H1 (cell line): ENCODE measurements at regions not wholly inside any gene's neighbourhood (a gene's known extent, or its start where the extent isn't known, plus 50 kb on each side); places are given as distances from the start of the nearest gene placed in this dataset.

Source experiments
- CTCF ChIA-PET: fragments of 300-600 bp; sonication (Branson Sonifier 250); formaldehyde crosslinking; loops from one replicate; lab custom pipeline; 2021; ENCODE audit not compliant: partially characterized antibody; lab: Charles Lee
- POLR2A ChIA-PET: fragments of 300-600 bp; sonication (Branson Sonifier 250); formaldehyde crosslinking; loops from one replicate; lab custom pipeline; 2021; ENCODE audit warnings: inconsistent platforms; ENCODE audit not compliant: partially characterized antibody; lab: Charles Lee
- DNase-seq, 2 experiments: peaks; one replicate each; pipeline versions ENCODE4 v3.0.0 to v3.0.0-alpha.2; 2010 to 2022; ENCODE audit warnings: low spot score in 2 of 2, low read depth in 1 of 2, mixed read lengths in 1 of 2
- FAIRE-seq: peaks from 2 replicates; lab custom pipeline; 2011; peaks lifted over from hg19 to GRCh38; lab: Jason Lieb, UNC
- H2AFZ ChIP-seq: 2 replicates; pipeline ENCODE4 v1.8.1; 2012; ENCODE audit warnings: low read length, inconsistent platforms
- H2AK5ac ChIP-seq: 2 replicates; pipeline ENCODE4 v1.6.1; 2013; ENCODE audit warnings: low read depth, low read length
- H2BK120ac ChIP-seq: replicated peaks from 2 replicates; pipeline ENCODE3; 2013; ENCODE audit warnings: low read depth, low read length, inconsistent platforms
- H2BK12ac ChIP-seq: 2 replicates; pipeline ENCODE4 v1.6.1; 2013; ENCODE audit warnings: low read depth, low read length
- H2BK15ac ChIP-seq: 2 replicates; pipeline ENCODE4 v1.6.1; 2013; ENCODE audit warnings: low read length
- H2BK20ac ChIP-seq: 2 replicates; pipeline ENCODE4 v1.6.1; 2013; ENCODE audit warnings: low read length
- H2BK5ac ChIP-seq: 2 replicates; pipeline ENCODE4 v1.6.1; 2013; ENCODE audit warnings: low read depth, low read length
- H3K14ac ChIP-seq: 2 replicates; pipeline ENCODE4 v1.6.1; 2013; ENCODE audit warnings: inconsistent platforms; ENCODE audit not compliant: insufficient read length
- H3K18ac ChIP-seq: 2 replicates; pipeline ENCODE4 v1.6.1; 2013; ENCODE audit warnings: low read length; ENCODE audit errors: extremely low read depth
- H3K23ac ChIP-seq: 2 replicates; pipeline ENCODE4 v1.6.1; 2013; ENCODE audit warnings: inconsistent platforms; ENCODE audit not compliant: insufficient read length
- H3K23me2 ChIP-seq: 2 replicates; pipeline ENCODE4 v1.6.1; 2013; ENCODE audit warnings: low read depth, low read length
- H3K27ac ChIP-seq: 2 replicates; pipeline ENCODE4 v1.6.1; 2011; ENCODE audit warnings: low read depth, low read length, inconsistent platforms
- H3K27me3 ChIP-seq, 4 experiments: replicated peaks in 1 of 4; 1 replicate in 1 of 4; 2 replicates in 3 of 4; pipeline versions ENCODE4 v1.6.1 to v1.8.1; 2011 to 2013; ENCODE audit warnings: low read length in 3 of 4, mild to moderate bottlenecking in 3 of 4, inconsistent platforms in 2 of 4, mixed read lengths in 2 of 4, moderate library complexity in 1 of 4; ENCODE audit not compliant: control insufficient read depth in 3 of 4, insufficient read depth in 3 of 4; ENCODE audit errors: extremely low read depth in 1 of 4
- H3K36me3 ChIP-seq, 4 experiments: 2 replicates each; pipeline versions ENCODE4 v1.6.1 to v1.8.1; 2011 to 2013; ENCODE audit warnings: mild to moderate bottlenecking in 4 of 4, low read length in 3 of 4, moderate library complexity in 2 of 4, control low read depth in 1 of 4, inconsistent platforms in 1 of 4; ENCODE audit not compliant: insufficient read depth in 4 of 4, control insufficient read depth in 2 of 4
- H3K4ac ChIP-seq: replicated peaks from 2 replicates; pipeline ENCODE3; 2013; ENCODE audit warnings: low read length, low read depth, mixed read lengths, inconsistent platforms; ENCODE audit not compliant: insufficient read length
- H3K4me1 ChIP-seq, 4 experiments: replicated peaks in 1 of 4; 1 replicate in 1 of 4; 2 replicates in 3 of 4; pipeline versions ENCODE4 v1.6.1 to v1.8.1; 2011 to 2013; ENCODE audit warnings: low read length in 3 of 4, inconsistent platforms in 2 of 4, mixed read lengths in 1 of 4; ENCODE audit not compliant: insufficient read depth in 4 of 4, control insufficient read depth in 3 of 4
- H3K4me2 ChIP-seq, 2 experiments: 2 replicates each; pipeline versions ENCODE4 v1.6.1 to v1.8.1; 2011 to 2013; ENCODE audit warnings: low read depth in 2 of 2, low read length in 2 of 2, control low read depth in 1 of 2, inconsistent platforms in 1 of 2, mild to moderate bottlenecking in 1 of 2; ENCODE audit not compliant: insufficient read depth in 1 of 2
- H3K4me3 ChIP-seq, 4 experiments: fragments of 200-600, 300-600 bp in 1 of 4; sonication (generic), shearing (Covaris generic), sonication (Bioruptor Twin) in 1 of 4; 2 replicates each; pipeline versions ENCODE4 v1.5.1 to v1.8.1; 2011 to 2016; ENCODE audit warnings: low read length in 4 of 4, low read depth in 3 of 4, control low read depth in 2 of 4, inconsistent platforms in 2 of 4, mild to moderate bottlenecking in 2 of 4, mixed read lengths in 1 of 4, moderate library complexity in 1 of 4; ENCODE audit not compliant: insufficient read depth in 2 of 4; ENCODE audit errors: extremely low read depth in 1 of 4
- H3K56ac ChIP-seq: replicated peaks from 2 replicates; pipeline ENCODE3; 2013; ENCODE audit warnings: low read depth, mild to moderate bottlenecking, mixed read lengths, low read length, inconsistent platforms; ENCODE audit not compliant: insufficient read length
- H3K79me1 ChIP-seq: 2 replicates; pipeline ENCODE4 v1.6.1; 2013; ENCODE audit warnings: low read depth, low read length, control low read depth
- H3K79me2 ChIP-seq, 2 experiments: 2 replicates each; pipeline versions ENCODE4 v1.6.1 to v1.8.1; 2012 to 2013; ENCODE audit warnings: low read length in 2 of 2, mild to moderate bottlenecking in 2 of 2, inconsistent platforms in 1 of 2; ENCODE audit not compliant: insufficient read depth in 2 of 2, control insufficient read depth in 1 of 2
- H3K9ac ChIP-seq, 4 experiments: replicated peaks in 1 of 4; 1 replicate in 1 of 4; 2 replicates in 3 of 4; pipeline versions ENCODE4 v1.6.1 to v1.8.1; 2011 to 2013; ENCODE audit warnings: low read depth in 3 of 4, low read length in 3 of 4, control low read depth in 2 of 4, mild to moderate bottlenecking in 2 of 4, moderate library complexity in 2 of 4, inconsistent platforms in 1 of 4; ENCODE audit errors: extremely low read depth in 1 of 4
- H3K9me3 ChIP-seq, 2 experiments: 2 replicates each; pipeline versions ENCODE4 v1.6.1 to v1.8.1; 2012 to 2013; ENCODE audit warnings: mild to moderate bottlenecking in 2 of 2, moderate library complexity in 2 of 2, control low read depth in 1 of 2, inconsistent platforms in 1 of 2, low read depth in 1 of 2, low read length in 1 of 2, mixed read lengths in 1 of 2; ENCODE audit not compliant: insufficient read depth in 2 of 2
- H4K20me1 ChIP-seq, 2 experiments: replicated peaks in 1 of 2; 2 replicates each; pipeline versions ENCODE3 to v1.8.1; 2011 to 2013; ENCODE audit warnings: inconsistent platforms in 2 of 2, low read length in 2 of 2, mild to moderate bottlenecking in 1 of 2; ENCODE audit not compliant: insufficient read depth in 2 of 2, control insufficient read depth in 1 of 2
- H4K5ac ChIP-seq: 2 replicates; pipeline ENCODE4 v1.6.1; 2013; ENCODE audit warnings: low read length, low read depth, mixed read lengths, inconsistent platforms; ENCODE audit not compliant: insufficient read length
- H4K8ac ChIP-seq: 2 replicates; pipeline ENCODE4 v1.8.0; 2013; ENCODE audit warnings: mild to moderate bottlenecking, moderate library complexity, low read length, inconsistent platforms; ENCODE audit not compliant: insufficient read depth; ENCODE audit errors: extremely low read depth
- H4K91ac ChIP-seq: replicated peaks from 2 replicates; pipeline ENCODE3; 2013; ENCODE audit warnings: low read length, mixed read lengths, inconsistent platforms; ENCODE audit not compliant: insufficient read length
- EP300 ChIP-seq, 2 experiments: IDR thresholded peaks; 1 replicate in 1 of 2; 2 replicates in 1 of 2; pipeline ENCODE4 v1.6.1; 2011 to 2012; ENCODE audit warnings: low read depth in 2 of 2, low read length in 2 of 2, mild to moderate bottlenecking in 2 of 2, borderline replicate concordance in 1 of 2, inconsistent platforms in 1 of 2, moderate library complexity in 1 of 2
- GABPA ChIP-seq: IDR thresholded peaks from 2 replicates; pipeline ENCODE4 v1.6.1; 2011; ENCODE audit warnings: mild to moderate bottlenecking, low read length, moderate library complexity, borderline replicate concordance; ENCODE audit not compliant: insufficient read depth
- GTF2F1 ChIP-seq: IDR thresholded peaks from 2 replicates; pipeline ENCODE4 v1.6.1; 2012; ENCODE audit warnings: low read depth, low read length, improper control_type of control experiment, borderline replicate concordance
- HDAC6 ChIP-seq: IDR thresholded peaks from one replicate; pipeline ENCODE4 v1.7.1; 2012; ENCODE audit warnings: low read depth, mild to moderate bottlenecking, inconsistent platforms, low read length, moderate library complexity
- JUND ChIP-seq: IDR thresholded peaks from 2 replicates; pipeline ENCODE4 v1.6.1; 2011; ENCODE audit warnings: mild to moderate bottlenecking, improper control_type of control experiment, low read length
- KDM1A ChIP-seq: fragments of 200-600, 300-600 bp; sonication (generic); IDR thresholded peaks from 2 replicates; pipeline ENCODE4 v1.7.1; 2016; ENCODE audit warnings: mild to moderate bottlenecking, low read length, borderline replicate concordance
- RAD21 ChIP-seq, 2 experiments: IDR thresholded peaks in 1 of 2; conservative IDR thresholded peaks in 1 of 2; 2 replicates each; pipeline ENCODE4 v1.6.1; 2011; ENCODE audit warnings: low read depth in 2 of 2, low read length in 2 of 2, improper control_type of control experiment in 1 of 2, inconsistent platforms in 1 of 2, mild to moderate bottlenecking in 1 of 2, moderate library complexity in 1 of 2
- RBBP5 ChIP-seq: IDR thresholded peaks from 2 replicates; pipeline ENCODE4 v1.7.1; 2012; ENCODE audit warnings: low read depth, mild to moderate bottlenecking, inconsistent platforms, low read length, moderate library complexity, borderline replicate concordance
- RFX5 ChIP-seq: IDR thresholded peaks from 2 replicates; pipeline ENCODE4 v1.6.1; 2011; ENCODE audit warnings: low read depth, low read length, improper control_type of control experiment, borderline replicate concordance
- RXRA ChIP-seq: IDR thresholded peaks from 2 replicates; pipeline ENCODE4 v1.6.1; 2011; ENCODE audit warnings: low read depth, mild to moderate bottlenecking, low read length, moderate library complexity; ENCODE audit not compliant: insufficient read depth
- SIX5 ChIP-seq: IDR thresholded peaks from 2 replicates; pipeline ENCODE4 v1.6.1; 2011; ENCODE audit warnings: mild to moderate bottlenecking, low read depth, low read length
- SP4 ChIP-seq: IDR thresholded peaks from 2 replicates; pipeline ENCODE4 v1.6.1; 2012; ENCODE audit warnings: low read length, inconsistent platforms
- ZNF274 ChIP-seq: IDR thresholded peaks from 2 replicates; pipeline ENCODE4 v1.7.0; 2012; ENCODE audit warnings: low read length, borderline replicate concordance; ENCODE audit errors: extremely low read depth
- WGBS, 2 experiments: shearing (Covaris generic) in 1 of 2; methylation state at CpG; one replicate each; pipeline versions ENCODE4 v1.1.6 to v1.1.7; 2013 to 2015; ENCODE audit warnings: low lambda C conversion rate in 2 of 2, mixed read lengths in 2 of 2, inconsistent platforms in 1 of 2, low coverage in 1 of 2, missing lambda C conversion rate in 1 of 2; ENCODE audit not compliant: insufficient replicate concordance in 2 of 2, insufficient coverage in 1 of 2, insufficient read length in 1 of 2; ENCODE audit errors: extremely low coverage in 1 of 2, missing lambda C conversion rate in 1 of 2; 5-methylcytosine and 5-hydroxymethylcytosine counted together

DNA sequence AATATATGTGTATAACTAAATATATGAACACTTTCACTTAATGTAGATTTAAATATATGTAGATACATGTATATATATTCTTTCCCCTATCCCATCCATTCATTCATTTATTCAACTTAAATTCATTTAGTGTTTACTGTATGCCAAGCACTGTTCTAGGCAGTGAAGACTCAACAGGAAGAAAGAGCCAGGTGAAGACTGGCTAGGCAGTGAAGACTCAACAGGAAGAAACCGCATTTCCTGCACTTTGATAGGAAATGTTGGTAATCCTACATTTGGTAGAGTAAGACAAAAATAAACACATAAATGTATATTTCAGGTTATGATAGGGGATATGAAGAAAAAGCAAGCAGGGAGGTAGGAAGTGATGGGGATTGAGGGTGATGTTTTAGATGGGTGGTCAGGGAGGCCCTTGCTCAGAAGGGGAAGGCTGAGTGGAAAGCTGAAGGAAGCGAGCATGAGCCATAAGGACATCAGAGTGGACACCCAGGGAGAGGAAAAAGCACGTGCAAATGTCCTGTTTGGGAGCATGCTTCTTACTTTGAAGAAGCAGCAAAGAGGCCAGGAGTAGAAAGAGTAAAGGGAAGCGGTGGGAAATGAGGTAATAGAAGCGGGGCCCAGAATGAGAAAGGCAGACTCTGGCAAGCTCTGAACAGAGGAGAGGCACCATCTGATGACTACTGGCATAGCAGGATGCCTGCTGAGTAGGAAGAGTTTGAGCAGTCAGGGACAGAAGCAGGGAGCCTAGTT lies 227.8 kb upstream of the MAP3K1 start:
- CTCF ChIA-PET = no interaction called here
- no peak for FAIRE-seq
- TF ChIP-seq RAD21 (IDR thresholded peaks at IDR 0.05 in 1 of 2, conservative IDR thresholded peaks at IDR 0.05 in 1 of 2; ENCODE audit: low read depth in 2 of 2, low read length in 2 of 2) = no peak
- no peak for TF ChIP-seq RBBP5
- no peak for TF ChIP-seq SIX5
- no peak for TF ChIP-seq ZNF274
- no peak for TF ChIP-seq SP4
- no peak for TF ChIP-seq HDAC6
- no peak for TF ChIP-seq KDM1A
- no peak for TF ChIP-seq RFX5
- TF ChIP-seq GTF2F1 = no peak
- TF ChIP-seq JUND = no peak
- TF ChIP-seq GABPA = no peak
- no peak for TF ChIP-seq RXRA
- no peak for TF ChIP-seq EP300 (IDR thresholded peaks at IDR 0.05; ENCODE audit: borderline replicate concordance in 1 of 2, low read depth in 2 of 2, low read length in 2 of 2)

More for the DNA sequence above, 227.8 kb upstream of the MAP3K1 start:
- POLR2A ChIA-PET = no interaction called here
- no peak overlapping the region for H4K91ac ChIP-seq
- H2BK12ac ChIP-seq = no peak overlapping the region
- peaks cover 5% of the 10 kb centered on the region in 2 experiments; a peak in 2 of 4 replicates for H3K9me3 ChIP-seq
- no peak overlapping the region for H2BK5ac ChIP-seq
- no peak overlapping the region for H2BK20ac ChIP-seq
- no peaks in the 10 kb centered on the region for H3K36me3 ChIP-seq
- H3K27ac ChIP-seq = no peak overlapping the region
- no peak for DNase-seq
- no peak overlapping the region for H3K18ac ChIP-seq
- H2BK120ac ChIP-seq = no peak overlapping the region
- no peak overlapping the region for H2AK5ac ChIP-seq
- no peaks in the 10 kb centered on the region for H3K79me1 ChIP-seq
- no peak overlapping the region for H2AFZ ChIP-seq
- no peak overlapping the region for H3K14ac ChIP-seq
- no peak overlapping the region for H3K4ac ChIP-seq
- no peaks in the 10 kb centered on the region for H3K27me3 ChIP-seq
- 94% methylated on average over 5 of the region's 5 CpGs; no CpG with 5 or more reads in 1 of the 2 experiments for WGBS, 2 experiments
- no peaks in the 10 kb centered on the region for H4K20me1 ChIP-seq
- no peak overlapping the region for H3K4me3 ChIP-seq
- no peak overlapping the region for H4K5ac ChIP-seq
- no peak overlapping the region for H2BK15ac ChIP-seq
- H4K8ac ChIP-seq = no peak overlapping the region
- H3K56ac ChIP-seq = no peak overlapping the region
- H3K23me2 ChIP-seq = no peaks in the 10 kb centered on the region
- no peak overlapping the region for H3K23ac ChIP-seq
- H3K4me1 ChIP-seq = peaks cover 0 to 3% (median 0%) of the 10 kb centered on the region in 4 experiments; a peak in 1 of 7 replicates
- no peak overlapping the region for H3K9ac ChIP-seq
- no peak overlapping the region for H3K4me2 ChIP-seq
- no peaks in the 10 kb centered on the region for H3K79me2 ChIP-seq
